B cell (primary cell): ENCODE measurements at regions not wholly inside any gene's neighbourhood (a gene's known extent, or its start where the extent isn't known, plus 50 kb on each side); places are given as distances from the start of the nearest gene placed in this dataset.

Experiments used
- ATAC-seq: fragments of 200-7000 bp; cut with Tn5 transposase; one replicate; pipeline ENCODE4 v1.10.0; 2021; ENCODE audit warnings: low read depth, mild to moderate bottlenecking, moderate number of reproducible peaks, moderate library complexity
- CTCF ChIA-PET: fragments of 350-600 bp; sonication (Branson Sonifier 250); formaldehyde crosslinking; loops from one replicate; lab custom pipeline; 2021; ENCODE audit warnings: antibody characterized with exemption, inconsistent platforms; lab: Charles Lee
- POLR2A ChIA-PET: fragments of 350-600 bp; sonication (Branson Sonifier 250); formaldehyde crosslinking; loops from one replicate; lab custom pipeline; 2021; ENCODE audit warnings: antibody characterized with exemption; lab: Charles Lee
- DNase-seq: peaks from one replicate; pipeline ENCODE4 v3.0.0; 2013
- H2AFZ ChIP-seq: 2 replicates; pipeline ENCODE4 v1.6.1; 2012; ENCODE audit warnings: mild to moderate bottlenecking, low read depth, low read length; ENCODE audit not compliant: insufficient read depth, poor library complexity, severe bottlenecking
- H3K27ac ChIP-seq, 2 donors: 1 replicate in 1 of 2; 2 replicates in 1 of 2; pipeline ENCODE4 v1.5.1; 2012 to 2013; ENCODE audit warnings: low read length in 2 of 2, mild to moderate bottlenecking in 2 of 2, moderate library complexity in 1 of 2
- H3K27me3 ChIP-seq, 4 experiments: fragments of 200-600 bp in 1 of 4; sonication (generic) in 1 of 4; replicated peaks in 1 of 4; 1 replicate in 2 of 4; 2 replicates in 2 of 4; pipeline versions ENCODE4 v1.6.1 to v1.7.0; 2013 to 2016; ENCODE audit warnings: low read length in 3 of 4, mild to moderate bottlenecking in 2 of 4, mixed read lengths in 1 of 4, moderate library complexity in 1 of 4; ENCODE audit not compliant: insufficient read depth in 4 of 4, control insufficient read depth in 3 of 4; ENCODE audit errors: control extremely low read depth in 1 of 4
- H3K36me3 ChIP-seq, 2 experiments: replicated peaks in 1 of 2; 1 replicate in 1 of 2; 2 replicates in 1 of 2; pipeline versions ENCODE4 v1.6.1 to v1.7.1; 2013; ENCODE audit warnings: low read length in 1 of 2; ENCODE audit not compliant: insufficient read depth in 2 of 2, control insufficient read depth in 1 of 2; ENCODE audit errors: control extremely low read depth in 1 of 2, extremely low read depth in 1 of 2
- H3K4me1 ChIP-seq, 2 donors: fragments of 200-600 bp in 1 of 2; sonication (generic) in 1 of 2; 1 replicate in 1 of 2; 2 replicates in 1 of 2; pipeline versions ENCODE4 v1.5.1 to v1.6.1; 2013 to 2017; ENCODE audit warnings: low read length in 2 of 2; ENCODE audit not compliant: control insufficient read depth in 2 of 2, insufficient read depth in 2 of 2
- H3K4me2 ChIP-seq: replicated peaks from 2 replicates; pipeline ENCODE3; 2012; ENCODE audit warnings: mild to moderate bottlenecking, low read depth, low read length; ENCODE audit not compliant: poor library complexity, severe bottlenecking
- H3K4me3 ChIP-seq, 5 experiments: fragments of 200-600 bp in 1 of 5; sonication (generic) in 1 of 5; 1 replicate in 3 of 5; 2 replicates in 2 of 5; pipeline versions ENCODE4 v1.5.1 to v1.7.0; 2011 to 2016; ENCODE audit warnings: low read length in 4 of 5, mild to moderate bottlenecking in 4 of 5, low read depth in 2 of 5, control low read depth in 1 of 5, moderate library complexity in 1 of 5; ENCODE audit not compliant: insufficient read depth in 1 of 5; ENCODE audit errors: control extremely low read depth in 1 of 5, extremely low read depth in 1 of 5
- H3K79me2 ChIP-seq: fragments of 200-600 bp; sonication (generic); one replicate; pipeline ENCODE4 v1.6.0; 2016; ENCODE audit warnings: low read length; ENCODE audit not compliant: control insufficient read depth, insufficient read depth
- H3K9ac ChIP-seq: fragments of 200-600 bp; sonication (generic); 2 replicates; pipeline ENCODE4 v1.6.1; 2017; ENCODE audit warnings: mild to moderate bottlenecking, low read length, moderate library complexity
- H3K9me3 ChIP-seq, 3 donors: one replicate each; pipeline versions ENCODE4 v1.6.1 to v1.7.1; 2013; ENCODE audit warnings: low read length in 2 of 3; ENCODE audit not compliant: control insufficient read depth in 2 of 3, insufficient read depth in 1 of 3; ENCODE audit errors: control extremely low read depth in 1 of 3
- H4K20me1 ChIP-seq: 2 replicates; pipeline ENCODE4 v1.6.0; 2012; ENCODE audit warnings: mild to moderate bottlenecking, low read length; ENCODE audit not compliant: insufficient read depth, control insufficient read depth, poor library complexity, severe bottlenecking
- H3K27ac Mint-ChIP-seq: one replicate; pipeline ENCODE4 v1.8.0; 2021; ENCODE audit warnings: mixed read lengths
- H3K27me3 Mint-ChIP-seq: one replicate; pipeline ENCODE4 v1.8.0; 2021; ENCODE audit warnings: mixed read lengths
- H3K4me1 Mint-ChIP-seq: one replicate; pipeline ENCODE4 v1.8.0; 2021; ENCODE audit warnings: mixed read lengths
- H3K4me3 Mint-ChIP-seq: one replicate; pipeline ENCODE4 v1.8.0; 2021; ENCODE audit warnings: mixed read lengths
- H3K9me3 Mint-ChIP-seq: one replicate; pipeline ENCODE4 v1.8.0; 2022; ENCODE audit warnings: mixed read lengths; ENCODE audit not compliant: insufficient read depth
- EZH2 ChIP-seq: IDR thresholded peaks from 2 replicates; pipeline ENCODE4 v1.6.1; 2012; ENCODE audit warnings: borderline replicate concordance, low read depth, mild to moderate bottlenecking, moderate library complexity, low read length; ENCODE audit not compliant: insufficient read depth, poor library complexity, severe bottlenecking
- WGBS: methylation state at CpG from one replicate; pipeline ENCODE4 v1.1.5; 2013; ENCODE audit warnings: missing lambda C conversion rate; ENCODE audit not compliant: insufficient coverage; 5-methylcytosine and 5-hydroxymethylcytosine counted together
- intact Hi-C: fragments of 100-400 bp; cut with micrococcal nuclease; formaldehyde crosslinking; loops from one replicate; pipeline ENCODE4 v1.10.0; 2022
- TF ChIP-seq, protein P1 (sequence below): fragments of 200-600 bp; IDR thresholded peaks from one replicate; pipeline ENCODE4 v1.8.0; 2022; ENCODE audit warnings: antibody characterized with exemption, mild to moderate bottlenecking

GRCh38 chr15:87778358-87778757 is 478.2 kb downstream of the NTRK3 start:
- ChIA-PET POLR2A (no interaction called here), CTCF (no interaction called here)
- Histone ChIP-seq H3K36me3 (no peaks in the 10 kb centered on the region), H4K20me1 (no peaks in the 10 kb centered on the region), H3K9me3 (peaks cover 0 to 4% (median 0%) of the 10 kb centered on the region in 3 donors), H3K4me1 (no peaks in the 10 kb centered on the region), H3K79me2 (no peaks in the 10 kb centered on the region), H3K4me3 (no peak overlapping the region), H3K27ac (no peak overlapping the region), H3K9ac (no peak overlapping the region), H3K27me3 (no peaks in the 10 kb centered on the region), H3K4me2 (no peak overlapping the region), H2AFZ (no peak overlapping the region)
- no peak for ATAC-seq
- H3K9me3 Mint-ChIP-seq = no peaks in the 10 kb centered on the region
- TF ChIP-seq EZH2 = no peak
- TF ChIP-seq, protein P1, sequence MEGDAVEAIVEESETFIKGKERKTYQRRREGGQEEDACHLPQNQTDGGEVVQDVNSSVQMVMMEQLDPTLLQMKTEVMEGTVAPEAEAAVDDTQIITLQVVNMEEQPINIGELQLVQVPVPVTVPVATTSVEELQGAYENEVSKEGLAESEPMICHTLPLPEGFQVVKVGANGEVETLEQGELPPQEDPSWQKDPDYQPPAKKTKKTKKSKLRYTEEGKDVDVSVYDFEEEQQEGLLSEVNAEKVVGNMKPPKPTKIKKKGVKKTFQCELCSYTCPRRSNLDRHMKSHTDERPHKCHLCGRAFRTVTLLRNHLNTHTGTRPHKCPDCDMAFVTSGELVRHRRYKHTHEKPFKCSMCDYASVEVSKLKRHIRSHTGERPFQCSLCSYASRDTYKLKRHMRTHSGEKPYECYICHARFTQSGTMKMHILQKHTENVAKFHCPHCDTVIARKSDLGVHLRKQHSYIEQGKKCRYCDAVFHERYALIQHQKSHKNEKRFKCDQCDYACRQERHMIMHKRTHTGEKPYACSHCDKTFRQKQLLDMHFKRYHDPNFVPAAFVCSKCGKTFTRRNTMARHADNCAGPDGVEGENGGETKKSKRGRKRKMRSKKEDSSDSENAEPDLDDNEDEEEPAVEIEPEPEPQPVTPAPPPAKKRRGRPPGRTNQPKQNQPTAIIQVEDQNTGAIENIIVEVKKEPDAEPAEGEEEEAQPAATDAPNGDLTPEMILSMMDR = no peak
- no peak overlapping the region for H3K4me3 Mint-ChIP-seq
- intact Hi-C loops = no loop called here
- no peaks in the 10 kb centered on the region for H3K27me3 Mint-ChIP-seq
- H3K4me1 Mint-ChIP-seq = no peaks in the 10 kb centered on the region
- 100% methylated on average over 5 of the region's 11 CpGs for WGBS
- no peak overlapping the region for H3K27ac Mint-ChIP-seq
- no peak for DNase-seq

DNA sequence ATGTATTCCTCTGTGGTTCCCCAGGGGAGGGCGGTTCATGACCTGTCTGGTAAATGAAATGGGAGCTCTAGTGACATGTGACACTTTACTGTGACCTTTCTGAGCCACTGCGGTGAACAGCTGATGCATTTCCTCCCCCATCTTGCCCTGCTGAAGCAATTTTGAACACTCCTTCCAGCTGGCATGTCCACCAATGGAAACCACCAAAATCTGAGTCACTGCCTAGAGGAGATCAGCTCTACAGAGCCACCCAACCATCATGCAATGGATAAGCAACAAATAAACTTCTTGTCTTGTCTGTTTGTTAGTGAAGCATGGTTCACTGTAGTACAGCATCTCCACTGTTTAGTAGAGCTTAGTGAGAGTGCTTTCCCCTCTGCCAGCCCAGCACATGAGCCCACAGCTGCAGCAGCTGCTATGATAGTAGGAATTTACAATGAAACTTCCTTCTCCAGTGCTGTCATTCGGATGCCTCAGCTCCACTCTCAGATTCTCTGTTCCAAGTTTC is 479.4 kb downstream of the NTRK3 start:
- DNase-seq = no peak
- Histone ChIP-seq H3K9me3 (peaks cover 0 to 4% (median 0%) of the 10 kb centered on the region in 3 donors), H3K27me3 (no peaks in the 10 kb centered on the region), H3K36me3 (no peaks in the 10 kb centered on the region), H3K27ac (no peak overlapping the region), H3K4me2 (no peak overlapping the region), H2AFZ (no peak overlapping the region), H3K4me1 (no peaks in the 10 kb centered on the region), H3K4me3 (no peak overlapping the region), H3K79me2 (no peaks in the 10 kb centered on the region), H4K20me1 (no peaks in the 10 kb centered on the region), H3K9ac (no peak overlapping the region)
- Mint-ChIP-seq H3K4me3 (no peak overlapping the region), H3K27ac (no peak overlapping the region), H3K4me1 (no peaks in the 10 kb centered on the region), H3K9me3 (peaks cover 4% of the 10 kb centered on the region), H3K27me3 (no peaks in the 10 kb centered on the region)
- CTCF ChIA-PET = no interaction called here
- 90% methylated on average over 2 of the region's 3 CpGs for WGBS
- POLR2A ChIA-PET = no interaction called here
- no peak for ATAC-seq
- intact Hi-C loops = no loop called here
- TF ChIP-seq EZH2 = no peak
- TF ChIP-seq, protein P1 = no peak
